Skin of body (tissue), 1 donor: ENCODE measurements at regions not wholly inside any gene's neighbourhood (a gene's known extent, or its start where the extent isn't known, plus 50 kb on each side); places are given as distances from the start of the nearest gene placed in this dataset.
"Not testable (repeated sequence)": the region's sequence is repeated elsewhere in the genome, so short reads cannot be mapped to it uniquely, and the experiment has no call there.

Source experiments
- DNase-seq: peaks from one replicate; lab custom pipeline; 2025; lab: John Stamatoyannopoulos, UW

DNA sequence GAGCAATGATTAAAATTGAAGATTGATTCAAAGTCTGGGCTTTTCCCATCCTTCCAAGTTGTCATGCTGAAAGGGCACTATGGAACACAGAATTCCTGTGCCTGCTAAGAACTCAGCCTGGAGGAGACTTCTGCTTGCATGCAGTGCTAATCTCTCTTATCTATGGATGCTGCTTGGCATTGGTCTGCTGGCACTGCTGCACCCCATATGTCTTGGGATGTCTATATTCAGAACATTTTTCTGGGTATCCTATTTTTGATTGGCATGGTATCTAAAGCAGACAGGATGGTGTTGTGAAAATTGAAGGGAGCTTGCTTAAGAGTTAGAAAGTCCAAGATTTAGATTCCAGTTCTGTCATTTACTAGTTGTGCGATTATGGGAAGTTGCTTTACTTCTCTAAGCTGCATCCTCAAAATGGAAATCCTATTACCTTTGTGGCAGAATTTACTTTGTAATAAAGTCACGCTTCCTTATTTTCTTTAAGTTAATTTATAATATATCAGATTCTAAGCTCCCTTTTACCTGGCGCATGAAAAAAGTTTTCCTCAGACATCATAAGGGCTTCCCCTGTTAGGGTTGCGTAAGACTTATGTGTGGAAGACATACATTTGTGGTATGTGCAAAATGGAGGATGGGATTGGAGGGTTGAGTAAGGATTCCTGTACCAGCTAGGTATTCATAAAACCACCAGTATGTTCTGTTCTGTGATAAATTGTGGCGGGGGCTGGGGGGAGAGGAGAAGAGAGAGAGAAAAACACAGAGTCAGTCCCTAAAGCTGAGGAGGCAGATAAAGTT, 254.0 kb downstream of the DMAC1 start:
- no peak for DNase-seq

GRCh38 chr9:7542693-7543092, 256.9 kb downstream of the DMAC1 start:
- DNase-seq, result no peak

- DNase-seq, result no peak
Observed at GRCh38 chr9:7542126-7542525, 257.5 kb downstream of the DMAC1 start.

- no peak for DNase-seq
Observed at GRCh38 chr9:7536310-7536939, 263.2 kb downstream of the DMAC1 start.

DNA sequence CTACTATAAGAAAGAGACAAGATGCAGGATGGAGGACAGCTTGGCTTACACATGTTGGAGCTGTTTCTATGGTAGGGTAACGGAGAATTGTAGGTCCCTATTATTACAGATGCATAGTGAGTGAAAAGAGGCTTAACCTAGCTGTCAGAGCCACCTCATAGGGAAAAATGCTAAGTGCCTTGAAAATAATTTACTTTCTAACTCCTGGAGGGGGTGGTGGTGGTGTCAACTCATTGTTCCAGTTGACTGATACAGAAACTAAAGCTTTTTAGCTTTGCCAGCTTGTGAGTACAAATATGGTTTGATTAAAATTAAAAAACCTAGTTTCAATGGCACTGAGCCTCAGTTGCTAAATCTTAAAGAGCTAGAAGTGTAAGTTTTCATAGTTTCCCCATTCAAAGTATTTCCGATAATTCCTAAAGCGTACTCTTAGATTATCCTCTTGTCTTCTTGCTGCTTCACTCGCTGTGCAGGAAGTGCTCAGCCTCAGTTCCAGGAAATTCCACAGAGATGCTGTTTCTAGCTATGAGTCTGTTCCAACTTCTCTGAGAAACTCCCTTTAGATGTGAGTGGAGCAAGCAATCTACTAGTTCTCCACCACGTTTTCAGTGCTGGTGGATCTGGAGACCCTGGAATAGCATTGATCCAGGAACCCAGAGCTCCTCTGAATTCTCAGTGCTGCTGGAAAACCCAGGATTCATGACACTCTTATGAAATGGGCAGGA, 265.2 kb downstream of the DMAC1 start:
- DNase-seq, result no peak

DNA sequence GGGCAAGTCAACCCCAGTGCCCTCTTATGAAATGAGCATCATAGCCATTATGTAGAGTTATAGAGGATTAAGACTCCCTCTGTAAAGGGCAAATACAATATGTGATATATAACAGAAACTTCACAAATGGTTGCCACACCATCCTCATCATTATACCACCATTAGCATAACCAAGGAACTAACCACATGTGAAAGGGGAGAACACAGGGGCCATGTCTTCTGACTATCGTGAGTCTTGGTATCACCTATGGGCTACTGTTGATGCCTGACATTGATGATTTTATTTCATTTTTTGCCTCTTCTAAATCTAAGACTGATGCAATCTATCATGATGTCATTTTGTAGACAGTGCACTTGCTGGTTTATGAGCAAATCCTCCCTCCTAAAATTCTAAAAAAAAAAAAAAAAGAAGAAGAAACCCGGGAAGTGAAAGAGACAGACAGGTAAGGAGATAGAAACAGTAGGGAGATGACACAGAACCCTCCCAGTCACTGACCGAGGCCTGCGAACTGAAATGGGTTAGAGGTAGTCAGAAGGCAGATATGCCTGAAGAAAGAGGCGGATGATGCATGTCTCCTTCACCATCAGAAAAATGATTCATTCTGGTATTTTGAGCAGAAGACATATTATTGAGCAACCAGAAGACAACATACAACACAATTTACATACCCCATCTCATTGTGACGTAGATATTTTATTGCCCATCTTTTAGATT, 266.0 kb downstream of the DMAC1 start:
- DNase-seq, result no peak

DNA sequence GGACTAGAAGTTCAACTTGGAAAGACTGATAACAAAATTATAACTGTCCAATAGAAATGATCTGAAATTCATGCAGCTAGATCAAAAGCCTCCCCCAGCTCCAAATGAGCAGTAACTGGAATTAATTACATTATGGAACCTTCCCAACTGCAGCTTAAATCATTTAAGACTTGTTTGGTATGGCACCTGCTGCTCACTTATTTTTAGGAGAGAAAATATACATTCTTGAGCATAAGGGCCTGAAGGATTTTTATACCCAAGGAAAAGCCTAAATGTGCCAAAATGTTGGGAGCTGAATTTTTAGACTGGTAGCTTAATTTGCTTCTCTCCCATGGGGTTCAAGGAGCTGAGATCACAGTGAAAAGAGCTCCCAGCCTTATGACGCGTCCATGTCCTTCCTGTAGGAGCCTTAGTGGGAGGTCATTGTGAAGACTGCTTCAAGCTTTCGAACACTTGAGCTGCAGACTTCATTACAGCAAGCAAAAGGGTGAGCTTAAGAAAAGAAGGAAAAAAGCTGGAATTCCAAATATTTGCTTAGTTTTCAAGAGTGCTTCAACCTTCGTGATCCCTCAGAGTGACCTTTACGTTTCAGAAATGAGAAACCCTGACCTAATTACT, 276.0 kb downstream of the DMAC1 start:
- no peak for DNase-seq

DNA sequence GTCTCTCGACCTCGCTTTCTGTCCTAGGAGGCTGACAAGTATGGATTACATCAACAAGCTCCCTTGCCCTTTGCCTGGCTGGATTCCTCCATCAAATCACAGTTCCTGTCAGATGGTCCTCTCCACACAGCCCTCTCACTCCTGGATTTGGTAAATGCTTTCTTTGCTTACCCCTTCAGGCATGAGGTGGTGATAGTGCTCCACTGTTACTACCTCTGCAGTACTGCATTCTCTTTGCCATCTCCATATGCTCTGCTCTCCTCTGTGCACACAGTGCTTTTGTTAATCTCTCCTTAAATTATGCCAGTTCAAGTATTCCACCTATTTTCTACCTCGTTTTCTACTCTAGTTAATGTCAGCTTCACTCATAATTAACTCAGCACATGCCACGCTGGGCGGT, 279.2 kb downstream of the DMAC1 start:
- DNase-seq, result no peak

- DNase-seq, result no peak
Observed at GRCh38 chr9:7516376-7516775, 283.2 kb downstream of the DMAC1 start.

GRCh38 chr9:7510199-7510598, 289.4 kb downstream of the DMAC1 start:
- DNase-seq, result peak; percentile 19

DNA sequence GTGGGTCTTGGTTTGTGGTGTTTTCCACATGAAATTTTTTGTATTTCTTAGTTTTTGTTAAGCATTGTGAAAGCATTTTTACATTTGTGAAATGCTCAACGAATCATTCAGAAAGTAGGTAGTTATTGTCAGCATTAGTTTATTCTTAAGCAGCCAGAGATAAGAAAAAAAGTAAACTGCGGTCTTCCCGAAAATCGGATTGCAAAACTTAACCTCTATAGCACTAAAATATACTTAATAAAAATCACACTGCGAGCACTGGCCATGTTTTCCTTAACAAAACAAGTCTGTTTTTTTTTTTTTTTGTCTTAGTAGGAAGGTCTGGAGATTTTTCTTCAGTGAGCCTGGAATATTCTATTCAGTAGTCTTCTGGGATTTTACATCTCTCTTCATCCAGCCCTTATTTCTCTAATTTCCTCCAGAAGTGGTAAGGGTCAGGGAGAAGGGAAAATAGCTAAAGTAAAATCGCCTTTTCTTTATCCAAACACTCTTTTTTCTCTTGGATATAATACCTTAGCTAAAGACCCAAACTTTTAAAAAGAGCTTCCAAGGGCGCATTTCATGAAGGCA, 289.9 kb downstream of the DMAC1 start:
- DNase-seq, result no peak

- DNase-seq, result no peak
Observed at GRCh38 chr9:7508516-7508915, 291.1 kb downstream of the DMAC1 start.

DNA sequence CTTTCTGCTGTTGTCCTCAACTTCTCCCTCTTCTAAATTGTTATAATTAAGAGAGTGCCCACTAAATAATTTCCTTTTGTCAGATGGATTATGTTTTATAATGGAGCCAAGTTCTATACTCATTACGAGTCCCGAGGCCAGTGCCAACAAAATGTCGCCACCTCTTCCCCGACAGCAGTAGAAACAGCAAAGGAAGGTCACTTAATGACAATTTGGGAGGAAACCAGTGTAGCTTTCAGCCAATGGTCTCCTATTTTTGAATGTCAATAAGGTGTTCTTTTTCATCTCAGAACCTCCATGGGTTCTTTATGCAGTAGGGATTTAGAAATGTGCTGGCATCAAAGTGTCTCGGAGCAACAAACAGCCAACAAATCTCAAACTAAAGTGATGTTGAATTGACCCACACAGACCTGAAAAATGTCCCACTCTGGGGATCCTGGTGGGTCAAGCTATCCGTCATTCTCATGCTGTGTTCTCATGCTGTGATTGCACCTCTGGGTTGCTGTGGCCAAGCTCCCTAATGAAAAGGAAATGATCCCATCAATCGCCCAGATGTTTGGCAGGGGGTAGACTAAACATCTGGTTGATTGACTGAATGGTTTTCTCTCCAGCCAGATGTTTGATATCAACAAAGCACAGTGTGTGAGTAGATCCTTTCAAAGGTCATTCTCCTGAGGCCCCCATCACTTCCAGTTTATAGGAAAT, 291.9 kb downstream of the DMAC1 start:
- DNase-seq, result peak; percentile 8

DNA sequence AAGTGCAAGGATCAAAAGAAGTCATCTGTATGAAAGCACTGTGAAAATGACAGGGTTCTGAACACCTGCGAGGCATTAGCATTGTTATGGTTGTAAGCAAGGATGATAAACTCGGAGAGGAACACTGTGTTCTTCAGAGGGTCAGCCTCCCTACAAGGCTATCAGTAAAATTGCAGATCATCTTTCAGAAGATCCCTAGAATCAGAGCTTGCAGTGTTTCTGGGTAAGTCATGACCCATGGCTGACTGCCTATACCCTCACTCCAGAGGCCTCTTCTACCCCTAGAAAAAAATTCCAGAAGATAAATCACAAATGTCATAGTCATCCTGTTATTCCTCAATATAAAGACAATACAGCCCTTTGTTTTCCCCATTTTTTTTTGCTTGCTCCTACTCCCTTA, 292.6 kb downstream of the DMAC1 start:
- DNase-seq, result no peak

- DNase-seq, result no peak
Observed at GRCh38 chr9:7500521-7500920, 299.1 kb downstream of the DMAC1 start.

GRCh38 chr9:7491641-7492040, 307.9 kb downstream of the DMAC1 start:
- no peak for DNase-seq

- no peak for DNase-seq
Observed at GRCh38 chr9:7490317-7491108, 309.1 kb downstream of the DMAC1 start.

DNA sequence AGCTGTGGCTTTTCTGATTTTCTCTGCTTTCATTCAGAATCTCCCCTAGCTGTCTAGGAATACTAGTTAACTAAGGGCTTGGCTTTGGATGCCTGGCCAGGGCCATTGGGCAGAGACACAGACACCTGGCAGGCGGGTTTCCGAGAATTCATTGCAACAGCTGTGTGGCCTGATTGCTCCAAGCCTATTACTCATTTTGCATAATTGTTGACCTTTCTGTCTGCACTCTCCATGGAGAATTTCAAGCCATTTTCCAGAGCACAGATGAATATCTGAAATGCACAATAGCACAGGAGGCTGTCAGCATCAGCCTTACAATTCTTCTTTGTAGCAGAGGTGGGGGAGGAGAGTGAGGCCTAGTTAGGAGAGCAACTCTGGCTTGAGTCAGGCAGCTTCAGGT, 310.5 kb downstream of the DMAC1 start:
- DNase-seq, result no peak

DNA sequence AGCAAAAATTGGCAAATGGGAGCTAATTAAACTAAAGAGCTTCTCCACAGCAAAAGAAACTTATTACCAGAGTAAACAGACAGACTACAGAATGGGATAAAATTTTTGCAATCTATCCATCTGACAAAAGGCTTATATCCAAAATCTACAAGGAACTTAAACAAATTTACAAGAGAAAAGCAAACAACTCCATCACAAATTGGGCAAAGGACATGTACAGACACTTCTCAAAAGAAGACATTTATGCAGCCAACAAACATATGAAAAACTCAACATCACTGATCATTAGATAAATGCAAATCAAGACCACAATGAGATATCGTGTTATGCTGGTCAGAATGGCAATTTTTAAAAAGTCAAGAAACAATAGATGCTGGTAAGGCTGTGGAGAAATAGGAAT, 315.6 kb downstream of the DMAC1 start:
- DNase-seq, result not testable (repeated sequence)

- DNase-seq, result no peak
Observed at GRCh38 chr9:7481570-7481969, 318.0 kb downstream of the DMAC1 start.
